ENCODE measurements at regions not wholly inside any gene's neighbourhood (a gene's known extent, or its start where the extent isn't known, plus 50 kb on each side); places are given as distances from the start of the nearest gene placed in this dataset.

DNA sequence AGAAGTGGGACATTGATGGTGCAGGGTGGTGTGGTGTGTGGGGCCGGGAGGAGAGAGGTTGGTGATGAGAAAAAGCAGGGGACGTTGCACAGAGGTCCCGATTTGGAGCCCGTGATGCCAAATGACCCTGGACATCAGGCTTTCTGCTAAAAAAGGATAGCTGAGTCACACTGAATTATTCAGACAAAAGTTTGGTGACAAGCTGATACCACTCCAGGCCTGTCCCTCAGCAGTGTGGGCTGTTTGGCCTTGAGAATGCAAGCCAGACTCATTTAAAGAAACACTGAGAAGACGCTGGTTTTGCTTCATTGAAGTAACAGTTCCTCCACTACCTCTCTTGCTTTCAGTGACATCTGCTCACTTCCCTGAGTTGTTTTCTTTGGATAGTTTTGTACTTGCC, 262.1 kb upstream of the PWP1 start:
- 74% methylated on average over 5 of the region's 5 CpGs for WGBS

DNA sequence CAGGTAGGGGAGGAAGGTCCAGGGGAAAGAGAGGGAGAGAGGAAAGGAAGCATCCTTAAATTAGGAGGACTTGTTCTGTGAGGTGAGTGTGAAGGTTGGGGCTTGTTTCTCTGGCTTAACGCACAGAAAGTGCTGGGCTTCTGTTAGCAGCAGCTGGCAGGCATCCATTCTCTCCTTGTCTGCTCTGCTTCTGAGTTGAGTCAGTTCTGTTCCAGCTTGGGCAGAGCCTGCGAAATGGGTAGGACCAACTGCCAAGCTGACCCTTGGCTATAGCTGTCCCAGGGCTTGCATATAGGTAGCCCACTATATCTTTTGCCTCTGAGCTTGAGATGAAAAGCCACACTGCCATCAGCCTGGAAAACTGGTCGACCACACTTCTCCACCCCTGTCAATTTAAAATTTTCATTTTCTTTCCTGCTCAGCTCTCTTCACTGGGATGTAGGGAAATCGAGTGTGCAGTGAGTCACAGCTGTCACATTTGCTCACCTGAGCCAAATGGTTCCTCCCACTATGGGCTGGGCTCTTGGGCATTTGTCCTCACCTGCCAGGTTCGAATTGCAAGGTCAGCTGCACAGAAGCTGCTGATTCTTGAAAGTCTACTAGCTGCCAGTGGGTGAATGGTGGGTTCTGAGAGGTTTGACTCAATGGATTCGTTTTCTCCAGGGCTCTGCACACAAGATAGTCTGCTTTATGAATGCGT, 256.4 kb upstream of the PWP1 start:
- no peak overlapping the region for H3K4me3 ChIP-seq (ENCODE audit: low read depth, low read length)
- no peak for DNase-seq (ENCODE audit: extremely low spot score)
- H3K27ac ChIP-seq (ENCODE audit: low read depth) = no peak overlapping the region
- H3K36me3 ChIP-seq (ENCODE audit: insufficient read depth) = no peaks in the 10 kb centered on the region
- no peaks in the 10 kb centered on the region for H3K4me1 ChIP-seq (ENCODE audit: insufficient read depth)
- WGBS = 58% methylated on average over 7 of the region's 7 CpGs

More for the DNA sequence above, 262.1 kb upstream of the PWP1 start:
- H3K4me1 ChIP-seq (ENCODE audit: insufficient read depth) = no peaks in the 10 kb centered on the region
- H3K36me3 ChIP-seq (ENCODE audit: insufficient read depth) = no peaks in the 10 kb centered on the region
- no peak for DNase-seq (ENCODE audit: extremely low spot score)
- no peak overlapping the region for H3K27ac ChIP-seq (ENCODE audit: low read depth)
- no peak overlapping the region for H3K4me3 ChIP-seq (ENCODE audit: low read depth, low read length)

DNA sequence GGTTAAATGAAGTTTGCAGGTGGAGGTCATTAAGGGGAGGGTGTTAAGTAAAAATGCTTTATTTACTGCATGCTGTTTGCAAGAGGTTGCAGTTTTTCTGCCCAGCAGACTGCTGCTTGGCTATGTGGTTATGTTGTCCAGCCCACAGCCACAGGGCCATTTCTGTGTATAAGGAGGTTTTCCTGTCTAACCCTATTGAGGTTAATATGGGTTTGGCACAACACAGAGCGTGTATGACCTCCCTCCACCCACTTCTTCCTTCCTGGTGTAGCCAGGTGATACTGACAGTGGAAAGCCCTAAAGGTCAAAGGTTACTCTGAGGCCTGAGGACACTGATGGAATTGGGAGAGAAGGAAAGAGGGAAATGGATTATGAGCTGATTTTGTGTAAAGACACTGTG, 253.7 kb upstream of the PWP1 start:
- Histone ChIP-seq H3K27ac (ENCODE audit: low read depth) (no peak overlapping the region), H3K4me1 (ENCODE audit: insufficient read depth) (no peaks in the 10 kb centered on the region), H3K36me3 (ENCODE audit: insufficient read depth) (no peaks in the 10 kb centered on the region), H3K4me3 (ENCODE audit: low read depth, low read length) (no peak overlapping the region)
- DNase-seq (ENCODE audit: extremely low spot score) = no peak
- WGBS = 84% methylated on average over 1 of the region's 1 CpG

DNA sequence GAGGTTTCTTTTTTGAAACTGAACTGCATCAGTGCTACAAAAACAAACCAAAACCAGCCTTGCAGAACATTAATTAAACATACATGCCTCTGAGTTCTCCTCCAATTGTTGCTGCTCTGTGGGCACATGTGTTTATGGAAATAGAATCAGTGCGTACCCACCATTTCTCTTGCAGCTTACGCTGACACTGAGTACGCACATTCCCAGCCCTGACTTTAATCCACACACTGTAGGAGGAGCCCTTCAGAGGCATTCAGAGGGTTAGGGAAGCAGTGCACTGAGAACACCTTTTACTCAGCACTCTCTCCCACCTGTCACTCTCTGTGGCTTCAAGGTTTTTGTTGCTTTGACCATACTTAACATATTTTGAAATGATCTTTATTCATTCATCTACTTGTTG, 250.5 kb upstream of the PWP1 start:
- Histone ChIP-seq H3K27ac (ENCODE audit: low read depth) (no peak overlapping the region), H3K36me3 (ENCODE audit: insufficient read depth) (no peaks in the 10 kb centered on the region), H3K4me3 (ENCODE audit: low read depth, low read length) (no peak overlapping the region), H3K4me1 (ENCODE audit: insufficient read depth) (no peaks in the 10 kb centered on the region)
- no peak for DNase-seq (ENCODE audit: extremely low spot score)
- 80% methylated on average over 3 of the region's 3 CpGs for WGBS

DNA sequence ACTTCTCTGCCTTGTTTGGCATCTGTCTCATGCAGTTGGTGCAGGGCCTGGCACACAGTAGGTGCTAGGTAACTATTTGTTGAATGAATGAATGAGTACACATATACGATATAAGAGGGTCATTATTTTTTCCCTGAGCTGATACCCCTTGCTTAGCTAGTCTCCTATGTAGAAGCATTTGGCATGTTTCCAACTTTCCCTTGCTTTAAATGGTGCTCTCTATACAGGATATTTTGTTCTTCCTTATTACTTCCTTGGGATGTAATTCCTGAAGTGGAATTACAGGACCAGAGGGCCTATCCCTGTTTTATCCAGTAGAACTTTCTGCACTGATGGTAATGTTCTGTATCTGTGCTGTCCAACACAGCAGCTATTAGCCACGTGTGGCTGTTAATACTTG, 250.1 kb upstream of the PWP1 start:
- WGBS = 72% methylated on average over 2 of the region's 2 CpGs

DNA sequence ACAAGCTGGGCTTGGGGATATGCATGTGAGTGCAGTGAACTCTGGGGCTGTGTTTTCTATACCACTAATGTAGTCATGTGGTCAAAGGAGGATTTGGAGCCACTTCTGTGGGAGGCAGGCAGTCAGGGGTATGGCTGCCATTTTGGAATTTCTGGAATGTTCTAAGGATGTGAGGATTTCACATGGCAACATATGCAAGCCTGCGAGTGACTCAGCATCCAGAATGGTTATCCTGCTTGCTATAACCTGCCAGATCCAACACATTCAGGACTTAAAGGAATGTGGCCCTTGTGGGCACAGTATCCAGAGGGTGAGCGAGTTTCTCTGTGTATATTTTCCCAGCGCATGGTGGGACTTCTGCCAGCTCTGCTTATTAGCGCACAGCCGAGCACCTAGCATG, 249.2 kb upstream of the PWP1 start:
- Histone ChIP-seq H3K4me3 (ENCODE audit: low read depth, low read length) (no peak overlapping the region), H3K27ac (ENCODE audit: low read depth) (no peak overlapping the region), H3K4me1 (ENCODE audit: insufficient read depth) (no peaks in the 10 kb centered on the region), H3K36me3 (ENCODE audit: insufficient read depth) (no peaks in the 10 kb centered on the region)
- 84% methylated on average over 5 of the region's 5 CpGs for WGBS
- no peak for DNase-seq (ENCODE audit: extremely low spot score)

More for the DNA sequence above, 250.1 kb upstream of the PWP1 start:
- no peaks in the 10 kb centered on the region for H3K4me1 ChIP-seq (ENCODE audit: insufficient read depth)
- DNase-seq (ENCODE audit: extremely low spot score) = no peak
- H3K27ac ChIP-seq (ENCODE audit: low read depth) = no peak overlapping the region
- no peak overlapping the region for H3K4me3 ChIP-seq (ENCODE audit: low read depth, low read length)
- H3K36me3 ChIP-seq (ENCODE audit: insufficient read depth) = no peaks in the 10 kb centered on the region

DNA sequence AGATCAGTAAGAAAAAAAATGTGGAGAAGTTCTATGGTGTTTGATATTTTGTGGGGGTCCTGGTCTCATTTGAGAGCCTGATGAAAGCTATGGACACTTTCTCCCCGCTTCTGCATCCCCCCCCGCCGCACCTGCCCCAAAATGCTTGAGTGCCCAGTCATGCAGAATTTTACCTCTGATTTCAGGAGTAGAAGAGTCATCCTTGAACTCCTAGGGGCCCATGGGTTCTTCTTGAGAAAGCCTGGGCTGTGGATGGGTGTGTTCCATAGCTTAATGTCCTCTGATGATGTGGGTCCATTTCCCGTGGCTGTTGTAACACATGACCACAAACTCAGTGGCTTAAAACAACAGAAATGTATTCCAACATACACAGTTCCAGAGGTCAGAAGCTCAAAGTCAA, 248.8 kb upstream of the PWP1 start:
- DNase-seq (ENCODE audit: extremely low spot score) = no peak
- H3K4me1 ChIP-seq (ENCODE audit: insufficient read depth) = no peaks in the 10 kb centered on the region
- 92% methylated on average over 4 of the region's 4 CpGs for WGBS
- no peak overlapping the region for H3K4me3 ChIP-seq (ENCODE audit: low read depth, low read length)
- H3K27ac ChIP-seq (ENCODE audit: low read depth) = no peak overlapping the region
- no peaks in the 10 kb centered on the region for H3K36me3 ChIP-seq (ENCODE audit: insufficient read depth)

DNA sequence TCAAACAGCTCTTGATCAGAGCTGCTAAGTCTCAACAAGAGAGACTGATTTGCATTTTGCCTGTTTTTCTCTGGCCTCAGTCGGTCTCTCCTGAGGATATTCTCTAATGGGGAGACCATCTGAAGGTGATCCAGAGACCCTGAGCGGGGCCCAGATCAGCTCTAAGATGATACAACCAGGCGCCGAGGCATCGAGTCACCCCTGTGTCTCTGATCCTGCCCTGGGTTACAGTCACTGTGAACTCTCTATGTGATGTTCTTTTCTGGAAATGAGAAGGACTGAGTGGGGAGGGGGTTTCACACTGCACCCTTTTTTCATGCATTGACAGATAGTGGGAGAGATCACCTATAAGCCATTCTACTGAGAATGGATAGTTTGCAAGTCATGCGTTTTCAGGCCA, 247.6 kb upstream of the PWP1 start:
- no peak overlapping the region for H3K27ac ChIP-seq (ENCODE audit: low read depth)
- WGBS = 93% methylated on average over 6 of the region's 6 CpGs
- no peaks in the 10 kb centered on the region for H3K4me1 ChIP-seq (ENCODE audit: insufficient read depth)
- H3K36me3 ChIP-seq (ENCODE audit: insufficient read depth) = no peaks in the 10 kb centered on the region
- no peak for DNase-seq (ENCODE audit: extremely low spot score)
- no peak overlapping the region for H3K4me3 ChIP-seq (ENCODE audit: low read depth, low read length)

DNA sequence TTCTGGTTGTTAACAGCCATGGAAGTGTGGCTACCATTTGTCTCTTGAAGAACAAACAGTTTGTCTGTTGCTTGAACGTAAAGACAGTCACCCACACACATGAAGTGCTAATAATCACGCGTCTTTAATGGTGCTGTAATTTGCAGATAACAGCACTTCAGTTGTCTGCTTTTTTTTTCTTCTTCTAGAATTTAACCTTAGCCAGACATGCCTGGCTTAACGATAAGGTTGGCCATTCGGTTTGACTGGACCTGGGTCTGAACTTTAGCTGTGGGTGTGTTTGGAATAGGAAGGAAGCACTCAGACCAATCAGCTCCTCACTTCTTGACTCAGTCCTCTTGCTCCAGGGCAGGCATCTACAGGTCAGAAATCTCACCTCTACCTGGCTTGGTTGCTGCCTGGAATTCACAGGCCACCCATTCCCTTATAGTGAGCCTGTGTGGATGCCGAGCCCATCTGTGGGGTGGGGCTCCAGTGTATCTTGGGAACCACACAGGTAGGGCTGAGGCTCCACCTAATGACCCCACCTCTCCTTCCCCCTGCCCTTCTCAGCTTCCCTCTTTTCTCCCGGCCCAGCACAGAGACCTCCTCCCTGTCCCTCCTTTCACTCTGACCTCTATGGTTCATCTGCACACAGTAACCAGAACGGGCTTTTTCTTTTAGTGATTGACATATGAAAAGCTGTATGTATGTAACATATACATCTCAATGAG, 246.4 kb upstream of the PWP1 start:
- Histone ChIP-seq H3K4me1 (ENCODE audit: insufficient read depth) (no peaks in the 10 kb centered on the region), H3K36me3 (ENCODE audit: insufficient read depth) (no peaks in the 10 kb centered on the region), H3K27ac (ENCODE audit: low read depth) (no peak overlapping the region), H3K4me3 (ENCODE audit: low read depth, low read length) (no peak overlapping the region)
- DNase-seq (ENCODE audit: extremely low spot score) = no peak
- WGBS = 61% methylated on average over 8 of the region's 8 CpGs

DNA sequence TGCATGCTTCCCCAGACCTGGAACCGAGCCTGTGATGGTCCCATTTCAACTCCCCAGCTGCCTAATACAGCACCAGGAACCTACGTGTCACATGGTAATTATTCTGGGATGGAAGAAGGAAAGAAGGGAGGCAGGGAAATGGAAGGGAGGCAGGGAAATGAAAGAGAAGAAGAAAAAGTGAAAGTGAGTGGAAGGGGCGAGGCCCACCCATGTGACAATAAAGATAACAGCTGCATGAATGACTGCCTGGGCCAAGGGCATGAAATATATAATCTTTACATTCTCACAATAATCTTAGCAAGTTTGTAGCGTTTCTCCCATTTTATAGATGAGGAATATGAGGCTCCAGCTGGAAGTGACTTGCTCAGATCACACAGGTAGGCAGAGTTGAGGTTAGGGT, 245.0 kb upstream of the PWP1 start:
- Histone ChIP-seq H3K4me3 (ENCODE audit: low read depth, low read length) (no peak overlapping the region), H3K27ac (ENCODE audit: low read depth) (no peak overlapping the region), H3K4me1 (ENCODE audit: insufficient read depth) (no peaks in the 10 kb centered on the region), H3K36me3 (ENCODE audit: insufficient read depth) (no peaks in the 10 kb centered on the region)
- no peak for DNase-seq (ENCODE audit: extremely low spot score)
- WGBS = 79% methylated on average over 4 of the region's 4 CpGs

DNA sequence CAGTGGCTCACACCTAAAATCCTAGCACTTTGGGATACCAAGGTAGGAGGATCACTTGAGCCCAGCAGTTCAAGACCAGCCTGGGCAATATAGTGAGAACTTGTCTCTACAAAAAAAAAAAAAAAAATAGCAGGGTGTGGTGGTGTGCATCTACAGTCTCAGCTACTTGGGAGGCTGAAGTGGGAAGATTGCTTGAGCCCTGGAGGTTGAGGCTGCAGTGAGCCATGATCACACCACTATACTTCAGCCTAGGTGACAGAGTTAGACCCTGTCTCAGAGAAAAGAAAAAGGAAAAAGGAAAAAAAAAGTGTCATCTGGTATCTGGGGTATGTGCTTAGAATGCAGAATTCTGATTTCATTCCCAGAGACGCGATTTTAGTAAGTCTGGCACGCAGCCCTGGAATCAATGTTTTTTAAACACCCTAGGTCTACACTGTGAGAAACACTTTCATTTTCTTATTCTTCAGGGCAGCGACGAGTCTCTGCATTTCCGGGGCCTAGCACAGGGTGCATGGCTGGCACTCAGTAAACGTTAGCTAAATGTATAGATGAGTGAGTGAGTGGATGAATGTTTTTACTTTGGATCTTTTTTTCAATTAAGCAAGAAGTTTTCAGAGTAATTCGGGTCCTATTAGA, 243.8 kb upstream of the PWP1 start:
- Histone ChIP-seq H3K4me1 (ENCODE audit: insufficient read depth) (no peaks in the 10 kb centered on the region), H3K36me3 (ENCODE audit: insufficient read depth) (no peaks in the 10 kb centered on the region), H3K27ac (ENCODE audit: low read depth) (no peak overlapping the region), H3K4me3 (ENCODE audit: low read depth, low read length) (no peak overlapping the region)
- DNase-seq (ENCODE audit: extremely low spot score) = no peak
- 27% methylated on average over 8 of the region's 8 CpGs for WGBS

DNA sequence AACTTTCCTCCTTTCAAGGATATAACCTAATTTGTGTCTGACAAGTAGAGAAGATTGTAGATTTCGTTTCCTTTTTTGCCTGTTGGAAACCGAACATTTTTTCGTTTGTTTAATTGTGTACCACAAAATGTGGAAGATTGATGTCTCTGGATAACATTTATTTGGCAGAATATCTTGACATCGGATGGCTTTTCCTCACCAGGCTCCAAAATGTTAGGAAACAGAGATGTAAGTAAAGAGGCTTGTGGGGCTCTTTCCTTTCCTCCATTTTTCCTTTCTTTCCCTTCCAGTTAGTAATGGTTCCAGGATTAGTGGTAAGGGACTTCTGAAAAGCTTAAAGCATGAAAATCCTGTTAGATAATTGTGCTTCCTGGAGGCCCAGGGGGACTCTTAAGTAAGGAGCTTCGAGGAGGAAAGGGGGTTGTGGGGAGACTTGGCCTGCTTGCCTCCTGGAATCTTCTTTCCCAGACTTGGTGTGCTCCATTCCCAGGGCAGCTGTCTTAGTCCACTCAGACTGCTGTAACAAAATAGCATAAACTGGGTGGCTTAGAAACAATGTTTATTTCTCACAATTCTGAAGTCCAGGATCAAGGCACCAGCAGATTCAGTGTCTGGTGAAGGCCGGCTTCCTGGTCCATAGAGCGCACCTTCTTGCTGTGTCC, 243.1 kb upstream of the PWP1 start:
- H3K27ac ChIP-seq (ENCODE audit: low read depth) = no peak overlapping the region
- DNase-seq (ENCODE audit: extremely low spot score) = no peak
- H3K4me3 ChIP-seq (ENCODE audit: low read depth, low read length) = no peak overlapping the region
- WGBS = 54% methylated on average over 7 of the region's 7 CpGs
- H3K36me3 ChIP-seq (ENCODE audit: insufficient read depth) = no peaks in the 10 kb centered on the region
- H3K4me1 ChIP-seq (ENCODE audit: insufficient read depth) = no peaks in the 10 kb centered on the region

DNA sequence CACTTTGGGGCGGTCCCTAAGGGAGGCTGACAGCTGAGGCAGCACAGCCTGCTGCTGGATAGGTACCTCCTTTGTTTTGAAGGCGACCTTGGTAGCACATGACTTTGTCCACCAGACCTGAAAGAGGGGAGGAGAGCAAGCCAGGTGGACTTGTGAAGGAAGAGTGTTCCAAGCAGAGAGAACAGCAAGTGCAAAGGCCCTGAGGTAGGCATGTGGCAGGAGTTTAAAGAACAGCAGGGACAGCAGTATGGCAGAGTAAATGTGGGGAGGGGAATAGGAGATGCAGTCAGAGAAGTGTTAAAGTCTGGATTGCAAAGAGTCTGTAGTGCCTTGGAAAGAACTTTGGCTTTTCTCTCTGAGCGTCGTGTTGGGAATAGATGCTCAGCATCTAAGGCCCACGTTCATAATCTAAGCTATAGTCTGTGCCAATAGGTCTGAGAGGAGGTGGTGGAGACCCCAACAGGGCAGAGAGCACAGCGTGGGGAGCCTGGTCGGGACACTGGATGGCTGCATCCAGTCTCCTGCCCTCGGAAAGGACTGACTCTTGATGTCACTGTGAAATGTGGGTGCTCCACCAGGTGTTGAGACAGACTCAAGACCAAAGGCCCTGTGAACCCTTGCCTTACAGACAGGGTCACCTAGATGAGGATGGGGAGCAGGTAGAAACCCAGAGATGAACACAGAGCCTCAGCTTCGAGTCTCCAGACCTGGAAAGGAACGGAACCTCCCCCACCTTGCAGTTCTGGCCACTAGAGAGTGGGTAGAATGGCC, 242.1 kb upstream of the PWP1 start:
- Histone ChIP-seq H3K36me3 (ENCODE audit: insufficient read depth) (no peaks in the 10 kb centered on the region), H3K4me3 (ENCODE audit: low read depth, low read length) (no peak overlapping the region), H3K4me1 (ENCODE audit: insufficient read depth) (no peaks in the 10 kb centered on the region), H3K27ac (ENCODE audit: low read depth) (no peak overlapping the region)
- WGBS = 93% methylated on average over 10 of the region's 10 CpGs
- DNase-seq (ENCODE audit: extremely low spot score) = no peak

Data from urinary bladder (tissue), 3 donors.